SK-N-SH (cell line): ENCODE measurements at regions not wholly inside any gene's neighbourhood (a gene's known extent, or its start where the extent isn't known, plus 50 kb on each side); places are given as distances from the start of the nearest gene placed in this dataset.

Experiments used
- CTCF ChIA-PET: fragments of 300-600, 350-600 bp; formaldehyde crosslinking; extraction: SDS; loops from one replicate; lab custom pipeline; 2021; lab: Yijun Ruan, JAX
- POLR2A ChIA-PET: fragments of 350-600 bp; sonication (Branson Sonifier 250); formaldehyde crosslinking; extraction: SDS; loops from one replicate; lab custom pipeline; 2020; ENCODE audit warnings: antibody characterized with exemption, inconsistent platforms; lab: Yijun Ruan, JAX
- DNase-seq: peaks from one replicate; pipeline ENCODE4 v3.0.0; 2012
- H2AFZ ChIP-seq: fragments of 200-600 bp; sonication (generic); 2 replicates; pipeline ENCODE4 v1.8.1; 2016; ENCODE audit warnings: antibody characterized with exemption, mild to moderate bottlenecking, low read depth
- H3F3A ChIP-seq: fragments of 200-600 bp; sonication (generic); replicated peaks from 2 replicates; pipeline ENCODE3; 2016; ENCODE audit warnings: antibody characterized with exemption, mild to moderate bottlenecking; ENCODE audit not compliant: insufficient read depth
- H3K27ac ChIP-seq, 2 experiments: fragments of 200-500 bp in 1 of 2; fragments of 200-600 bp in 1 of 2; sonication (Bioruptor generic) in 1 of 2; sonication (generic), shearing (Covaris generic) in 1 of 2; 2 replicates each; pipeline versions ENCODE4 v1.5.1 to v1.6.1; 2014 to 2016; ENCODE audit warnings: low read depth in 2 of 2, inconsistent platforms in 1 of 2, low read length in 1 of 2, mild to moderate bottlenecking in 1 of 2, mixed read lengths in 1 of 2
- H3K27me3 ChIP-seq: fragments of 200-600 bp; sonication (generic), shearing (Covaris generic); 2 replicates; pipeline ENCODE4 v1.6.1; 2016; ENCODE audit warnings: mixed run types; ENCODE audit not compliant: insufficient read depth
- H3K36me3 ChIP-seq, 2 experiments: fragments of 200-500 bp in 1 of 2; fragments of 200-600 bp in 1 of 2; sonication (Bioruptor generic) in 1 of 2; sonication (generic) in 1 of 2; replicated peaks in 1 of 2; 2 replicates each; pipeline versions ENCODE3 to v1.5.1; 2014 to 2016; ENCODE audit warnings: low read length in 1 of 2, mild to moderate bottlenecking in 1 of 2; ENCODE audit not compliant: insufficient read depth in 2 of 2, control insufficient read depth in 1 of 2
- H3K4me1 ChIP-seq, 2 experiments: fragments of 200-500 bp in 1 of 2; fragments of 200-600 bp in 1 of 2; sonication (Bioruptor generic) in 1 of 2; sonication (generic), shearing (Covaris generic) in 1 of 2; 2 replicates each; pipeline versions ENCODE4 v1.5.1 to v1.6.1; 2014 to 2016; ENCODE audit warnings: low read depth in 1 of 2, low read length in 1 of 2, mixed run types in 1 of 2; ENCODE audit not compliant: insufficient read depth in 2 of 2, control insufficient read depth in 1 of 2
- H3K4me2 ChIP-seq: fragments of 200-600 bp; sonication (generic), shearing (Covaris generic); 2 replicates; pipeline ENCODE4 v1.6.1; 2017; ENCODE audit warnings: mixed run types
- H3K4me3 ChIP-seq, 2 experiments: fragments of 200-500 bp in 1 of 2; fragments of 200-600 bp in 1 of 2; sonication (Bioruptor generic) in 1 of 2; sonication (generic), shearing (Covaris generic) in 1 of 2; 2 replicates each; pipeline versions ENCODE4 v1.5.1 to v1.8.1; 2014 to 2016; ENCODE audit warnings: low read depth in 2 of 2, inconsistent platforms in 1 of 2, low read length in 1 of 2, mild to moderate bottlenecking in 1 of 2, mixed read lengths in 1 of 2, moderate library complexity in 1 of 2
- H3K79me2 ChIP-seq: fragments of 200-600 bp; sonication (generic); 2 replicates; pipeline ENCODE4 v1.8.1; 2017; ENCODE audit warnings: mild to moderate bottlenecking; ENCODE audit not compliant: insufficient read depth
- H3K9ac ChIP-seq: fragments of 200-600 bp; sonication (generic); 2 replicates; pipeline ENCODE4 v1.6.1; 2017; ENCODE audit warnings: mixed run types
- H3K9me2 ChIP-seq: fragments of 200-600 bp; sonication (generic); 2 replicates; pipeline ENCODE4 v1.6.1; 2017; ENCODE audit warnings: mixed run types
- H3K9me3 ChIP-seq: fragments of 200-600 bp; sonication (generic); 2 replicates; pipeline ENCODE4 v1.6.1; 2017; ENCODE audit warnings: mixed run types, mild to moderate bottlenecking, moderate library complexity
- H4K20me1 ChIP-seq: fragments of 200-600 bp; sonication (generic); 2 replicates; pipeline ENCODE4 v1.6.1; 2017; ENCODE audit warnings: mild to moderate bottlenecking, mixed run types; ENCODE audit not compliant: insufficient read depth
- EP300 ChIP-seq, 2 experiments: IDR thresholded peaks; 2 replicates each; pipeline versions ENCODE4 v1.4.0 to v1.6.1; 2012; ENCODE audit warnings: borderline replicate concordance in 1 of 2, low read depth in 1 of 2, low read length in 1 of 2
- FOSL2 ChIP-seq: IDR thresholded peaks from 2 replicates; pipeline ENCODE4 v1.4.0; 2012; ENCODE audit warnings: low read depth, mild to moderate bottlenecking, moderate library complexity, borderline replicate concordance
- FOXJ3 ChIP-seq: sonication (generic); formaldehyde crosslinking; IDR thresholded peaks from 2 replicates; pipeline ENCODE4 v1.5.1; 2020; ENCODE audit warnings: mild to moderate bottlenecking, missing genetic modification reagents
- GABPA ChIP-seq: IDR thresholded peaks from 2 replicates; pipeline ENCODE4 v1.4.0; 2012; ENCODE audit warnings: low read depth, mild to moderate bottlenecking
- JUND ChIP-seq: IDR thresholded peaks from 2 replicates; pipeline ENCODE4 v1.4.0; 2012
- MEF2A ChIP-seq: IDR thresholded peaks from 2 replicates; pipeline ENCODE4 v1.4.0; 2012; ENCODE audit warnings: low read depth, borderline replicate concordance
- NRF1 ChIP-seq: IDR thresholded peaks from 2 replicates; pipeline ENCODE4 v1.6.1; 2012; ENCODE audit warnings: low read depth, mild to moderate bottlenecking, low read length
- RXRA ChIP-seq: IDR thresholded peaks from 2 replicates; pipeline ENCODE4 v1.4.0; 2012; ENCODE audit warnings: low read depth, mild to moderate bottlenecking, borderline replicate concordance
- SMC3 ChIP-seq: IDR thresholded peaks from 2 replicates; pipeline ENCODE4 v1.6.1; 2012; ENCODE audit warnings: low read depth, low read length, improper control_type of control experiment
- TCF12 ChIP-seq: IDR thresholded peaks from 2 replicates; pipeline ENCODE4 v1.4.0; 2012
- TEAD4 ChIP-seq: IDR thresholded peaks from 2 replicates; pipeline ENCODE4 v1.4.0; 2012; ENCODE audit warnings: mild to moderate bottlenecking, borderline replicate concordance; ENCODE audit not compliant: insufficient read depth
- WGBS: methylation state at CpG from one replicate; pipeline ENCODE4 v1.1.6; 2017; ENCODE audit warnings: low lambda C conversion rate; 5-methylcytosine and 5-hydroxymethylcytosine counted together
- TF ChIP-seq, protein P1 (sequence below): IDR thresholded peaks from 2 replicates; pipeline ENCODE4 v1.4.0; 2012; ENCODE audit warnings: low read depth
- TF ChIP-seq, protein P2 (sequence below): fragments of 150-350 bp; IDR thresholded peaks from 2 replicates; pipeline ENCODE4 v1.6.1; 2016; ENCODE audit warnings: mild to moderate bottlenecking, low read depth, low read length
- TF ChIP-seq, protein P3 (sequence below): IDR thresholded peaks from 2 replicates; pipeline ENCODE4 v1.6.1; 2012; ENCODE audit warnings: mild to moderate bottlenecking, low read depth, low read length, moderate library complexity

DNA sequence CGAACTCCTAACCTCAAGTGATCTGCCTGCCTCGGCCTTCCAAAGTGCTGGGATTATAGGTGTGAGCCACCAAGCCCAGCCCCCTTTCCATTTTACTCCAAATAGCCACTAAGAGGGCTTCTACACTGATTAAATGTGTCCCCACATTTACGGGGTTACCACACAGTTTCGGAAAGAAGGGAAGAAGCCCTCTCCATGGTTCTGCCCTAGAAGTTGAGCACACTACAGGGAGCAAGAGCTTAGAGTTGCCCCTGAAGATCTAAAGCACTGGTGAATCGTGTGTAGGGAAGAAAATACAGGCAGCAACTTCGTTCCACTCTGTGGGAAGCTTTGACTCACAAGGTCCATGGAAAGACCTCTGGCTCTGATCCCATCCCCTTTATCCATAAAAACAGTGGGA is 133.0 kb upstream of the PRKCQ start:
- CTCF ChIA-PET: no interaction called here
- no peaks in the 10 kb centered on the region for H3K79me2 ChIP-seq

DNA sequence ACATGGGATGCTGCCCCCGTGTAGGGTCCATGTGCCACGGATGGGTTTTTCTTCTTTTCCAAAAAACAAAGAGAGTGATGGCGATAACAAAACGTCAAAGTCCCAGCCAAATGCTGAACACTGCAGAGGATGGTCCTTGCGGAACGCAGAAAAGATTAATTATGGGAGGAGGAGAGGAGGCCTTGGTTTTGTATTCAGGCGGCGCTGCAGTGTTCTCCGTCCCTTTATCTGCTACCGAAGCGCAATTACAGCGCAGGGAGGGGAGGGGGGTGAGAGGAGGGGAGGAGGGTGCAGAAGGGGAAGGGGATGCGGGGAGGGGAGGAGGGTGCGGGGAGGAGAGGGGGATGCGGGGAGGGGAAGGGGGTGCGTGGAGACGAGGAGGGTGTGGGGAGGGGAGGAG is 131.8 kb upstream of the PRKCQ start:
- Histone ChIP-seq H3K27me3 (no peaks in the 10 kb centered on the region; the same call in 1 of the 2 replicates), H3K4me2 (no peak overlapping the region), H3K4me1 (no peaks in the 10 kb centered on the region; a peak in 1 of 4 replicates), H2AFZ (no peak overlapping the region), H3K4me3 (no peak overlapping the region; a peak in 1 of 4 replicates), H3K27ac (no peak overlapping the region), H3K9ac (no peak overlapping the region), H3K36me3 (no peaks in the 10 kb centered on the region), H3K9me2 (no peaks in the 10 kb centered on the region), H4K20me1 (no peaks in the 10 kb centered on the region), H3F3A (no peaks in the 10 kb centered on the region), H3K79me2 (no peaks in the 10 kb centered on the region), H3K9me3 (no peaks in the 10 kb centered on the region; the same call in 1 of the 2 replicates)
- 27% methylated on average over 17 of the region's 17 CpGs for WGBS
- TF ChIP-seq, protein P1, sequence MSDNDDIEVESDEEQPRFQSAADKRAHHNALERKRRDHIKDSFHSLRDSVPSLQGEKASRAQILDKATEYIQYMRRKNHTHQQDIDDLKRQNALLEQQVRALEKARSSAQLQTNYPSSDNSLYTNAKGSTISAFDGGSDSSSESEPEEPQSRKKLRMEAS: no peak
- TF ChIP-seq NRF1: no peak
- TF ChIP-seq, protein P2, sequence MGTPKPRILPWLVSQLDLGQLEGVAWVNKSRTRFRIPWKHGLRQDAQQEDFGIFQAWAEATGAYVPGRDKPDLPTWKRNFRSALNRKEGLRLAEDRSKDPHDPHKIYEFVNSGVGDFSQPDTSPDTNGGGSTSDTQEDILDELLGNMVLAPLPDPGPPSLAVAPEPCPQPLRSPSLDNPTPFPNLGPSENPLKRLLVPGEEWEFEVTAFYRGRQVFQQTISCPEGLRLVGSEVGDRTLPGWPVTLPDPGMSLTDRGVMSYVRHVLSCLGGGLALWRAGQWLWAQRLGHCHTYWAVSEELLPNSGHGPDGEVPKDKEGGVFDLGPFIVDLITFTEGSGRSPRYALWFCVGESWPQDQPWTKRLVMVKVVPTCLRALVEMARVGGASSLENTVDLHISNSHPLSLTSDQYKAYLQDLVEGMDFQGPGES: no peak
- TF ChIP-seq TCF12: no peak
- TF ChIP-seq SMC3: no peak
- TF ChIP-seq FOXJ3 (CRISPR knock-in tag): no peak
- no peak for TF ChIP-seq GABPA
- no peak for TF ChIP-seq JUND
- TF ChIP-seq, protein P3, sequence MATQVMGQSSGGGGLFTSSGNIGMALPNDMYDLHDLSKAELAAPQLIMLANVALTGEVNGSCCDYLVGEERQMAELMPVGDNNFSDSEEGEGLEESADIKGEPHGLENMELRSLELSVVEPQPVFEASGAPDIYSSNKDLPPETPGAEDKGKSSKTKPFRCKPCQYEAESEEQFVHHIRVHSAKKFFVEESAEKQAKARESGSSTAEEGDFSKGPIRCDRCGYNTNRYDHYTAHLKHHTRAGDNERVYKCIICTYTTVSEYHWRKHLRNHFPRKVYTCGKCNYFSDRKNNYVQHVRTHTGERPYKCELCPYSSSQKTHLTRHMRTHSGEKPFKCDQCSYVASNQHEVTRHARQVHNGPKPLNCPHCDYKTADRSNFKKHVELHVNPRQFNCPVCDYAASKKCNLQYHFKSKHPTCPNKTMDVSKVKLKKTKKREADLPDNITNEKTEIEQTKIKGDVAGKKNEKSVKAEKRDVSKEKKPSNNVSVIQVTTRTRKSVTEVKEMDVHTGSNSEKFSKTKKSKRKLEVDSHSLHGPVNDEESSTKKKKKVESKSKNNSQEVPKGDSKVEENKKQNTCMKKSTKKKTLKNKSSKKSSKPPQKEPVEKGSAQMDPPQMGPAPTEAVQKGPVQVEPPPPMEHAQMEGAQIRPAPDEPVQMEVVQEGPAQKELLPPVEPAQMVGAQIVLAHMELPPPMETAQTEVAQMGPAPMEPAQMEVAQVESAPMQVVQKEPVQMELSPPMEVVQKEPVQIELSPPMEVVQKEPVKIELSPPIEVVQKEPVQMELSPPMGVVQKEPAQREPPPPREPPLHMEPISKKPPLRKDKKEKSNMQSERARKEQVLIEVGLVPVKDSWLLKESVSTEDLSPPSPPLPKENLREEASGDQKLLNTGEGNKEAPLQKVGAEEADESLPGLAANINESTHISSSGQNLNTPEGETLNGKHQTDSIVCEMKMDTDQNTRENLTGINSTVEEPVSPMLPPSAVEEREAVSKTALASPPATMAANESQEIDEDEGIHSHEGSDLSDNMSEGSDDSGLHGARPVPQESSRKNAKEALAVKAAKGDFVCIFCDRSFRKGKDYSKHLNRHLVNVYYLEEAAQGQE: no peak
- TF ChIP-seq EP300 (IDR thresholded peaks at IDR 0.05; ENCODE audit: borderline replicate concordance in 1 of 2, low read depth in 1 of 2, low read length in 1 of 2): no peak
- no peak for TF ChIP-seq FOSL2
- no peak for TF ChIP-seq TEAD4
- TF ChIP-seq MEF2A: no peak
- peak; percentile 12 for DNase-seq
- POLR2A ChIA-PET: no interaction called here
- CTCF ChIA-PET: no interaction called here

More for the DNA sequence above, 133.0 kb upstream of the PRKCQ start:
- no peak for DNase-seq
- H3K9ac ChIP-seq: no peak overlapping the region
- H3K9me2 ChIP-seq: no peaks in the 10 kb centered on the region
- H3K4me2 ChIP-seq: no peak overlapping the region
- no peaks in the 10 kb centered on the region for H3F3A ChIP-seq
- H3K27me3 ChIP-seq: no peaks in the 10 kb centered on the region; the same call in 1 of the 2 replicates
- H3K4me1 ChIP-seq: no peaks in the 10 kb centered on the region; a peak in 1 of 4 replicates
- H3K27ac ChIP-seq: no peak overlapping the region
- H3K9me3 ChIP-seq: no peaks in the 10 kb centered on the region; the same call in 1 of the 2 replicates
- no peak overlapping the region for H2AFZ ChIP-seq
- POLR2A ChIA-PET: no interaction called here
- no peaks in the 10 kb centered on the region for H3K36me3 ChIP-seq
- WGBS: 54% methylated on average over 6 of the region's 6 CpGs
- H4K20me1 ChIP-seq: no peaks in the 10 kb centered on the region
- no peak overlapping the region for H3K4me3 ChIP-seq
- TF ChIP-seq, protein P3: peak; percentile 71; the same call in 1 of the 2 replicates
- TF ChIP-seq RXRA: no peak
